HG03060 (cell line): ENCODE measurements at regions not wholly inside any gene's neighbourhood (a gene's known extent, or its start where the extent isn't known, plus 50 kb on each side); places are given as distances from the start of the nearest gene placed in this dataset.

Experiments used
- ATAC-seq: cut with Tn5 transposase; IDR thresholded peaks from one replicate; pipeline ENCODE4 v1.9.1; 2021; ENCODE audit warnings: low read depth, moderate number of reproducible peaks; ENCODE audit not compliant: unreplicated experiment

DNA sequence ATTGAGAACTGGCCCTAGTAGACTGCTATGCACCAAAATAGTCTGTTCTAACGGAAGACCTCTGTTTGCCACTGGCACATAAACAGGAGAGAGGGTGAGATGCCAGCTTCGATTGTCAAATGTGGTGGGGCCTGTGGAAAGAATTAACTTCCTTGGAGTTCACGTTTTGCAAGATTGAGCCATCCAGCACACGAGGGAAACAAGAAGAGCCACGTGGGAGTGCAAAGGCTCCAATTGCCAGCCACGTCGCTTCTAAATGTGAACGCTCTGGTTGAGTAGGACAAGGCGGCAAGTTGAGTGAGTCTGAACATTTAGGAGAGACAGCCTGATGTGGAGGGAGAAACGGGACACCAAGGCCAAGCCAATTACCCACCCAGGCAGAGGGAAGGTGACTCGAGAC, 409.1 kb downstream of the FGF9 start:
- no peak for ATAC-seq

DNA sequence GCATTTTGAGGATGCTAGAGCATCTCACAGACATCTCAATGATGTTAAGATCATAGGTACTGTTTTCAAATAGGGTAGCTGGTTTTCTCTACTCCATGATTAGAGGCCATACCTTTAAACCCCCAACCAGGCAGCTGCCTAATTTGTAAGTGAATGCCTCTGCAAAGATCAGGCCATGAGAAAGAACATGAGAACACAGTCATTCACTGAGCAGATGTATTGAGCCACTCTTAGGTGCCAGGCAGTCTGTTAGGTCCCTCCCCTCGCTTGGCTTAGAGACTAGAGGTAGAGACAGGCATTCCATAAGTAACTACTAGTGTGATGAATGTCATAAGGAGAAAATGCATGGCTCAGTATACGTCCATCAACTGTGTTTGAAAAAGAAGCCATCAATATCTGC, 410.0 kb downstream of the FGF9 start:
- ATAC-seq = no peak

DNA sequence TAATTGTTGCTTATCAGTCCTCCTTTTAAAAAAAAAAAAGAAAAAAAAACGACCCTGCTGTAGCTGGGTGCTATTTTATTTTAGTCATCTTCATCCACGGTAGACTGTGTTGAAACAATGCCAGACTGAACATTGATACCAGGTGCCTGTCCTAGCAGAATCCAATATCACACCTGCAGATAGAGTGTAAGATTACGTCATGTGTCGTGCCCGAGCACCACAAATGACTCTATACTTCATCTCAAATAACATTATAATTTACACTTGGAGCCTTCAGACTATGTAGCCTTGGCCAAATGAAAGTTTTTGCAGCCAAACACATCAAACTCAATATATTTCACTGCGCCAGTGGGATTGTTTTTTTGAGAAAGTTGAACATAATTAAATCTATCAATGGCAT, 410.6 kb downstream of the FGF9 start:
- no peak for ATAC-seq

DNA sequence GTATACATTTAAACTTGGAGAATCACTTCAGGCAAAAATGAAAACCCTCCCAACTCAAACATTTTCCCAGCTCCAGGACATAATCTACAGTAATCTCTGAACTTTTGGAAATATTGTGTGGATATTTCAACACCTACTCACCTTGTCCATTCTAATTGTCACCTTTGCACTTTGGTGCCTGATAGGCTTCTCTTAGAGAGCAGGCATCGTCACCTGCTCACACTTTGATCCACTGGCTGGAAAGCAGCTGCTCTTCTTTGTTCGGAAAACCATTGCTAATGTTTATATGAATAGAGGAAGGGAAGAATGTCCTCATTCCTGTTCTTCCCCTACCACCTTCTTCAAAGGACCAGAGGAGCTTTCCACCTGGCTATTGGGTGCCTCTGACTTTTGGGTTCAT, 411.2 kb downstream of the FGF9 start:
- no peak for ATAC-seq

DNA sequence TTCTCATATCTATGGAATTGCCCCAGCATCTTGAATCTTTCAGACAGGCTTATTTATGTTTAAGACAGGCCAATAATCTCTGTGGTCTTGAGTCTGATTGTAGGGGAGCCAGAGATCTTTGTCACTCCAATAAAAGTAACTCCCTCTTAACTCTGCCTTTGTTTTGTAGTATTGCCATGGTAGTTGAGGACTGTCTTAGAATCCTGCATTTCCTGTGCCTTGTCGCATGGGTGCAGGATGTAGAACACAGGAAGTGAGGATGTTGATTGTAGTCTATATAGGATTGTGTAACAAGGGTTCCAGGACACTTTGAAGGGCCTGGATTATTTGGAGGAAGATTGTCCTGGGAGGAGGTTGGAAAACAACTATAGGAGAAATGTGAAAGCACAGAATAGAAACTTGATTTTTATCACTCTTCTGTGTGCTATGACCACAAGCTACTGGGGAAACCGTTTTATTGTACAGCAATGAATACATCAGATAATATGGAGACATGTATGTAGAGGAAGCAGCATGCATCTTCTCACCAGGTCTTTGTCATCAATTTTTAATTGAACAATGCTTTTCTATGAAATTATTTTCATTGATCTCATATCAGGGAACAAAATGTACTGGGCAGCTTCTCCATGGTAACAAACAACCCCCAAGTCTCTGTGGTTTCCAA, 411.7 kb downstream of the FGF9 start:
- no peak for ATAC-seq

DNA sequence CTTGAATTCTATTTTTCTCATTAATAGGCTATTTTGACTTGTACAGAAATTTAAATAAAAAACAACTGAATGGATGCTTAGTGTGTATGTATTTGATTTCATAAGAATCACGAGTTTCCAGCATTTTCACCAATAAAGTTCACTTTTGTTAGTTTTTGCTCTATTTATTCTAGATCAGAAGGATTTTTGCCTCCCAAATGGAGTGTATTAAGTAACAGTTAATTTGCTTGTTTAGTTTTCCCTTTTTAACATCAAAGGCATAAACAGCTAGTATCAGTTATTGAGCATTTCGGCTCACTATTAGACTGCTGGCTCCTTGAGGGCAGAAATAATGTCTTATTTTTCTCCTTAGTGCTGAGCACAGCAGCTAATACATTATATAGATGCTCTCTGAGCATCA, 414.1 kb downstream of the FGF9 start:
- ATAC-seq = no peak

DNA sequence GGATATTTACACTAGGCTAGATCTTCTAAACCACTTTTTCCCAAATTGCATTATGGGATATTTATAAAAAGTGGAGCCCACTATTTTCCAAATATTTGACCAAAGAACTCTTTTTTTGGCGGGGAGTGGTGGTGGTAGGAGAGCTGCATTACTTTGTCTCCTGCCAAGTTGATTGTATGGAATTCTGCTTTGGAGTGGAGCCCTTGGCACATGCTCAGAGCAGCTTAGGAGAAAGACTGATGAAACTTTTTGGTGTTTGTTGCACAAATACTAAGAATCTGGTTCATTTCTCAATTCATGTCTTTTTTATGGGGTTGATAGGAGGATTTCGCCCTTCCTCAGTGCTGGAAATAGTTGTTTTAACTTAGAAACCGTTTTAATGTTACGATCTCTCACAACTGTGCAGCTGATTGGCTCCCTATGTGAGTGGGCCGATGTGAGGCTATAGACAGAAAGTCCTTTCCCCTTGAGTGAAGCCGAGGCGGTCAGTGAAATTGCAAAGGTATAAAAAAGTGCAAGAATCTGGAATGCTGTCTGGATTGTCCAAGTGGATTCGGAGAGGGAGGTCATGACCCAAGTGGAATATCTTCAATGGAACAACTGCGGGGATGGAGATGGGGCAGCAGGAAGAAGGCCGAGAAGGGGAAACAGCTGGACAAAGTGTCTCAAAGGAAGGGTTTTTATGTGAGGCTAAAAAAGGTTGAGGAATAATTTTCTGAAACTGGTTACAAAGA, 415.9 kb downstream of the FGF9 start:
- no peak for ATAC-seq

DNA sequence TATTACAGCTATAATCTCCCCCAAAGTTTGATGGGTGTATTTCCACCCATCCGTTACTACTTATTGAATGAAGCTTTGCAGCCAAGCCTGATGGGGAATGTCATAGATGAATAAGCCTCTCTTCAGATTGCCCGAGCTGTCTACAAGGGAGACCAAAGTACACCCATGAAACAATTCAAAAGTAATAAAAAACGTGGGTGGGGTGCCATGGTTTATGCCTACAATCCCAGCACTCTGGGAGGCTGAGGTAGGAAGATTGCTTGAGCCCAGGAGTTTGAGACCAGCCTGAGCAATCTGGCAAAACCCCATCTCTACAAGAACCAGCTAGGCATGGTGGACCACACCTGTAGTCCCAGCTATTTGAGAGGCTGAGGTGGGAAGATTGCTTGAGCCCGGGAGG, 419.2 kb downstream of the FGF9 start:
- ATAC-seq = no peak

DNA sequence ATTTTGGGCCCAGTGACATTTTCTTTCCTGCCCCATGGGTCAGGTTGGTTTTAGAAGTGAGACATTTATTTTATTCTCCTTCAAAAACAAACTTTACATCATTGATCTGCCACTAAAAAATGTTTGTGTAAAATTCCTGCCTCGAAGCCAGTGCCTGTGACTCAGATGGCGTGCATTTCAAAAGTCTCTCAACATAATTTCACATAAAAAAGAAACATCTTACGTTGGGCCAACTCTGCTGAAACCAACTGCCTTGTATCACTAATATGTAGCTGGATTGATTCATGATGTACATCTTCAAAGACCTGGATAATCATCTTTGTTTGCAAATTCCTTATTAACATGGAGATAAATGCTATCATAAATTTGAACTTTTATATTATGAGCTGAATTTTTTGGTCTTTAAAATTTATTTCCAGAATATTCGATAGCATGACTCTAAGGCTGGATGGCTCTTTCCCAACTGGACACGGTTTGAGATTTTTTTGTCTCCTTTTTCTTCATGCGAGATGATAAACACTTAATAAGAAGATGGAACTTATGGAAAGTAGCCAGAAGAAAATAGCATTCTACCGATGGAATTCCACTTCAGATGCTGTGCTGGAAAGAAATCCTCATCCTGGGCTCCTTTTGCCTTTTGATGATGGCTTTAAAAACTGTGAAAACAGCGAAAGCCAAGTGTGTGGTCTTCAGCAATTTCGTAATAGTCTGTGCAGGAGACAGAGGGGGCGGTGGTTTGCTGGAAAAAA, 420.5 kb downstream of the FGF9 start:
- no peak for ATAC-seq

DNA sequence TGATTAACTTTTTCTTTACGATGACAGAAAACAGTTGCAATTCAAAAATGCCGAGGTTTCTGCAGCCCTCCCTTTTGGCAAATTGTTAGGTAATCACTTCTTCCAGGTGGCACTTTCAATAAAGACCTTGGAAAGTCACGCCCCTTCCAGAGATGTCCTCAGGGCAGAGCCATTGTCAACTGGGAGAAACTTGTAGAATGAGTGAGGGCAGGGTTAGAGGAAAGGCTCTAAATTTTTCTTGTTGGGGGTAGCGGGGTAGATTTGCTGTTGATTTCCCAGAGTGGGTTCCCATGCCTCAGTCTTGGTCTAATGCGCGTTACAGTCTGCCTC, 421.1 kb downstream of the FGF9 start:
- ATAC-seq = no peak

DNA sequence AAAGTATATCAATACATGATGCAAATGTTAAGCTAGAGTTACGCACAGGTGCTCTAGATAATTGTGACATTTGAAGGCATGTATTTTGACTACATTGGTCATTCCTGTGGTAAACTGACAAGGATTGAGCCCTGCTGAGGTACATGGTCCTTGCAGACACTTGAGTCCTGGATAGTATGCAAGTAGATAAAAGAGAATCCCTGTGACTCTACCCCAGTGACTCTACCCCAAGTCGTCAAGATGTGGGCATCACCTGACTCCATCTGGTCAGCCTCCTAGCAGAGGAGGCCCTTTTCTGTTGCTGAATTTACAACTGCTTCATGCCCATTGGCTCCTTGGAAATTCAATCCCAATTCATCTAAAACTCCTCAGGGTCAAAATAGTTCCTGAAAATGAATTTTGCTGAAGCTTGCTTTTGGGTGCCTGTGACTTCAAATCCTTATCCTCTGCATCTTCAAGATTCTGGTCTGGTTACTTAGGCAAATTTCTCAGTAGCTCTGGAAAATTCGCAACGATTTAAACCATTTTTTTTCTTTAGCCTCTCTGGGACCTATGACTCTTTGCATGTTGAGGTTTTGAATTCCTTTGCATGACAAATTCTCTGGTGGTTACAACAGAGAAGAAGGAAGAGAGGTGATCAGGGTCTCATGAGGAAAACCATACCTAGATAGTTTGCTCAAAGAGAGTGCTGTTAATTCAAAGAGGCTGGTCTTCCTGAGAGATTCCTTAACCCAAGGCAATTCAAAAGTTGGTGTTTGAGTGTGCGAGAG, 422.1 kb downstream of the FGF9 start:
- no peak for ATAC-seq

DNA sequence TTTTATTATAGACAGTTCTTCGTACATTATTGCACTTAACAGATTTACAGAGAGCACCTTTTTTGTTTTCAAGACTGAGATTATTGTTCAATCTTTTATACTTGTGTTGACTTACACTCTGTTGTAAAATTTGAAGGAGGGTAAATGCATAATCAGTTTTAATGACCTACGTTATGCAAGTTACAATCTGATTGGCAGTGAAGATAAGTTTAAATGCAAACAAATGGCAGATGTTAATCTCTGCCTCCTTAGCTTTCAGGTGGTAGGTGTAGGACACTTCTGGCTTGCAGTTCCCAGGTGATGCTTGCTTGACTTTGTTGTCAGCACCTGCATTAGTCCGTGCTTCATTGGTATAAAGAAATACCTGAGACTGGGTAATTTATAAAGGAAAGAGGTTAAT, 424.9 kb downstream of the FGF9 start:
- no peak for ATAC-seq

DNA sequence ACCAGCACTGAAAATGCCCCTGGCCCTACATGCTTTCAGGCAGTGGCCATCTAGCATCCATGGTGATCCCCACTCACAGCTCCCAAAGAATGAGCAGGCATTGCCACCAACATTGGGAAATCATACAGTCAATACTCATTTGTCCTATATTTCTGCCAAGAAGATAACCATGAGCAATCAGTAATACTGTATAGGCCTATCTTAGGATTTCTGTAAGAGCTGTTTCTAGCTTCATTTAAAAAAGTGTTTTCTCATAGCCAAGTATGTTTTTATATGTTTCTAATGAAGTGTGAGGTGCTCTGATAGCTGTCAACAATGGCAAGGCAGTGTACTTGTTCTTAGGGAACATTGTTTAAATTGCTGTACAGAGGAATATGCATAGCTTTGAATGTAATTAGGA, 428.7 kb downstream of the FGF9 start:
- ATAC-seq = no peak

DNA sequence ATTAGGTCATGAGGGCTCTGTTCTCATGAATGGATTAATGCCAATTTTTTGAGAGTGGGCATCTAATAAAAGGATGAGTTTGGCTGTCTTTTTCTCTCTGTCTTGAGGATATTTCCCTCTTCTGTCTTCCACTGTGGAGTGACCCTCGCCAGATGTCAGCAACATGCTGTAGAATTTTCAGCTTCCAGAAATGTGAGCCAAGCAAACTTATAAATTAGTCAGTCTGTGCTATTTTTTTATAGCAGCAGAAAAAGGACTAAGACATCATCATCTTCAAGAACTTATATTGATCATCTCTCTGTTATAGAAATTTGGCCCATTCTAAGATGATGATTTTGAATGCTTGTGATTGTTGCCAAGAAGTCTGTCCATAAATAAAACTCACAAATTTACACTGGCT, 431.4 kb downstream of the FGF9 start:
- no peak for ATAC-seq

DNA sequence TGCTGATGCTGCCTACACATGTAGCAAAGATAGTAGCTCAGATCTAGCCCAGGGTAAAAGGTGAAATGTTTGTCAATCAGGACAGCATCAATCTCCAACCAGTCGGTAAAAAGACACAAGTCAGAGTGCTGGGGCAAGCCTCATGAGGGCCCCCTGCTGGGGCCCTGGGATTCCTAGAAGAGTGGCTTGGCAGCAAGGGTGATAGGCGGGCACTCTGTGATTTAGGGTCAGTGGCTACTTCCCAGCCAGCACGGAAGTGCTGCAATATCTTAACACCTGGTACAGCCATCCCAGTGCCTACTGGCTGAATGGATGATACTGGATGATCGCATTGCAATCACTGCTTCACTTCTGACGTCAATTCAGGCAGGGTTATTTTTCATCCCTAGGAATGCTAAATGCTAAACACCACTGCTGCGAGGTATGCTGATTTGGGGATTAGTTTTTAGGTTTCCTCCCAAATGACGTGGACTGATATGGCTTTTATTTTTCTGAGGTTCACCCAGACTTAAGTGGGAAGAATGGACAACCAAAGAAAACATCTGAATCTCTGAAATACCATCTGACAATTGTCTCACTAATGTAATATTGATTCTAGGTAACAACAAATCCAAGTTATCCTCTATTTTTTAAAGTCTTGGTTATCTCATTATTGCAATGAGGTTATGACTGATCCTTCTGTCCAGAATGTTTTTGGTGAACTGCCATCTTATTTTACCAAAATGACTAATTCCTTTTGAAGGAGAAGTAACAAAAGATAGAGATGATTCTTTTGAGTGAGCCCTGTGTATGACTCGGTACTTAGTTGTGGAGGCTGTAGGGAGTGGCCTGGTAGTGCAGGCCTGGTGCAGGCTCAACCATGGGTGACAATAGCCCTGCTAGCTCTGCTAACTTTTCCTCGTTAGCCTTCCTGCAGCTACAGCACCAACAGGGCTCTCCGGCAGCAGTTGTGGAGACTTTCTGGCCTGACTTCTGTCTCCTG, 432.5 kb downstream of the FGF9 start:
- ATAC-seq = no peak

DNA sequence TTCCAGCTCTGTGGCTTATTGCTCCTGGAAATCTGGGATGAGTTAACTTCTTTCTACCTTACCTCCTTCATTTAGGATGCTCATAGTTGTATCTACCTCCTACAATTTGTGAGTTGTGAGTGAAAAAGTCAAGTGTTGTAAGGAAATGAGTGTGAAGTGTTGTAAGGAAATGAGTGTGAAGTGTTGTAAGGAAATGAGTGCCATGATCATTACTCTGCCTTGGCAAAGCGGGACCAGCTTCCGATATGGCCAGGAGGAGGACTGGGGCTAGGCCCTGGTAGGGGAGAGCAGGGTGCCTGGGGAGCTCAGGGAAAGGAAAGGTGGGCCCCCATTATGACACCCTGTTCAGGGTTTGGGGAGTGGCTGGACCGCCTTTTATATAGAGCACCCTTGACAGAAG, 435.2 kb downstream of the FGF9 start:
- ATAC-seq = no peak

DNA sequence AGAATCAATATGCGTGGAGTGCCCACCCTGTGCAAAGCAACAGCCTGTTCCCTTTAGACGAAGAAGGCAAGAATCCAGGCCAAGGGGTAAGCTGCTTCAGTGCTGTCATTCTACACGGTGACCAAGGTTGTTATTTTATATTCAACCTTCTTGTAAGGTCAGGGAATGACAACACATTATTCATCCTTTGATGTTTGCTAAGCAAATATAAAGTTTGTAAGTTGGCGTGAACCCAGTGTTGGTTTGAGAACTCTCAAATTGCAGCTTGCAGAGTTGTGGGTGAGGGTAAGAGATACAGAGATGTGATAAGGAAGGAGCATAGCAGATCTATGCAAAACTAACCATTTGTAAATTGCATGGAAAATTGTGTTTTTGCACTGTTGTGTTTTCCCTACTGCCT, 436.7 kb downstream of the FGF9 start:
- no peak for ATAC-seq

DNA sequence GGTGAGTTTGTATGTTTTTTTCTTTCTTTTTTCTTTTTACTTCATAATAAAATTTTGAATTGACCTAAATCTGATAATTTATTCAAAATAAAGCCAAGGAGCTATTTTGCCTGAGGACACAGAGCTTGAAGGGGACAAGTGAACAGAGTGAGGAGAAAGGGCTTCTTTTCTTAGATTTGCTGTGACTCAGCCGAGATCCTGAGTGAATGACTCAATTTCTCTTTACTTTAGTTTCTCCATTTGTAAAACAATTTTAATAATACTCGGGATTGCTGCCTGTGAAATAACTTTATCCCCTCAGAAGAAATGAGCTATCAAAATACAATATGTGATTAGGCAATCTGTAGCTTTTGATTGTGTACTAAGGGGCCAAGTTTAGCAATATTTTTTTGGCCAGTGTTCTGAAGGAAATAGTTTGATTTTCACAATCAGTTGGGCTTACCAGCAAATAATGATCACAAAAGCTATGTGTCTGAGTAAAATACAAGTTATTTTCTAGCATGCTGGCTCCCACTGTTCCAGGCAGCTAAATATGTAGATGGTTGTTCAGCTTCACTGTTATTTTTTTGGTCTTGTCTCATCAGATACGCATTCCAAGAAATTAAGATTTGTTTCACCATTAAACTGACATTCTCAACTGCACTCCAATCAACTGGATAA, 437.5 kb downstream of the FGF9 start:
- ATAC-seq = no peak

DNA sequence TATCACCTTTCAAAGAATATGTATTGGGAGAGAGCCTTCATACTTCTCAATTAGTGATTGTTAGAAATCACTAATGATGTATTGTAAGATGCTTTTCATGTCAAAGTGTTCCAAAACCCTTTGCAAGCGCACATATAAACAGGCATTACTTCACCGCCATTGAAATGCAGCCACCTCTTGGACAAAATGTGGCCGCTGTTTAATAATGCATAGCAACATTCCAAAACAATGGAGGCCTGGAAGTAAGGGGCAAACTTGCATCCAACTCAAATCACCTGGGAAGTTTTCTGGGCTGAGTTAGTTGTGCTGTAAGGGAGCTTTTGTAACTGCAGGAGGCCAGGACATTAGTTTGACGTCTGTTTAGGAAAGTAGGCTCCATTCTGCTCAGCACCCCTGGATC, 438.1 kb downstream of the FGF9 start:
- no peak for ATAC-seq

DNA sequence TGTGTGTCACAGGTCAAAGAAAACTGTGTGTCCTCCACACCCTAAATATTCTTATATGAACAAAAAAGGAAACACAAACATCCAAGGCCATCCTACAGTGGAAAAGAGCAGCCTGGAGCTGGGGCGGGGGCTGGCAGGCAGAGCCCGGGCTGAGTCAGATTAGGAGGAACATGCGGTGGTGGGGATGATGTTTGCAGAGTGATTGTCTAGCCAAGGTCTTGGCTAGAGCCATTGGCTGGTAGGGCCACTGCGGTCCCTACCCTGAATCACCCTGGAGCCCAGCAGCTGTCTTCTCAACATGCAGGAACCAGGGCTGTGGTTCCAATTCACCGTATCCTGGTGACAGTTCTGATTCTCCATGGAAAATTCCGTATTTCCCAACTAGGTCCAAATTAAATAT, 439.5 kb downstream of the FGF9 start:
- ATAC-seq = no peak
